GM21515 (cell line): ENCODE measurements at regions not wholly inside any gene's neighbourhood (a gene's known extent, or its start where the extent isn't known, plus 50 kb on each side); places are given as distances from the start of the nearest gene placed in this dataset.
"Not testable (repeated sequence)": the region's sequence is repeated elsewhere in the genome, so short reads cannot be mapped to it uniquely, and the experiment has no call there.

Experiments
- ATAC-seq: cut with Tn5 transposase; IDR thresholded peaks from one replicate; pipeline ENCODE4 v1.9.1; 2021; ENCODE audit not compliant: unreplicated experiment

- not testable (repeated sequence) for ATAC-seq
These were observed 318.6 kb downstream of the ADGRD1 start for GRCh38 chr12:131272283-131272814.

GRCh38 chr12:131273291-131273845 lies 319.7 kb downstream of the ADGRD1 start:
- no peak for ATAC-seq

GRCh38 chr12:131274061-131274460 lies 320.4 kb downstream of the ADGRD1 start:
- no peak for ATAC-seq

- no peak for ATAC-seq
These were observed 321.2 kb downstream of the ADGRD1 start for GRCh38 chr12:131274906-131275305.

- ATAC-seq = no peak
These were observed 322.1 kb downstream of the ADGRD1 start for GRCh38 chr12:131275824-131276223.

GRCh38 chr12:131276501-131277185 lies 322.9 kb downstream of the ADGRD1 start:
- ATAC-seq = no peak

GRCh38 chr12:131277186-131278091 lies 323.7 kb downstream of the ADGRD1 start:
- ATAC-seq = not testable (repeated sequence)

- not testable (repeated sequence) for ATAC-seq
These were observed 324.9 kb downstream of the ADGRD1 start for GRCh38 chr12:131278451-131279115.

GRCh38 chr12:131279281-131279921 lies 325.7 kb downstream of the ADGRD1 start:
- no peak for ATAC-seq

- ATAC-seq = no peak
These were observed 326.7 kb downstream of the ADGRD1 start for GRCh38 chr12:131280426-131280825.

GRCh38 chr12:131281016-131281415 lies 327.3 kb downstream of the ADGRD1 start:
- ATAC-seq = no peak

GRCh38 chr12:131282292-131283080 lies 328.8 kb downstream of the ADGRD1 start:
- no peak for ATAC-seq

GRCh38 chr12:131283191-131283861 lies 329.6 kb downstream of the ADGRD1 start:
- ATAC-seq = no peak

GRCh38 chr12:131283862-131284825 lies 330.4 kb downstream of the ADGRD1 start:
- ATAC-seq = not testable (repeated sequence)

- not testable (repeated sequence) for ATAC-seq
These were observed 331.5 kb downstream of the ADGRD1 start for GRCh38 chr12:131284954-131285904.

GRCh38 chr12:131285905-131286295 lies 332.2 kb downstream of the ADGRD1 start:
- ATAC-seq = not testable (repeated sequence)

GRCh38 chr12:131286301-131286700 lies 332.6 kb downstream of the ADGRD1 start:
- ATAC-seq = not testable (repeated sequence)
